HG02623 (cell line): ENCODE measurements at regions not wholly inside any gene's neighbourhood (a gene's known extent, or its start where the extent isn't known, plus 50 kb on each side); places are given as distances from the start of the nearest gene placed in this dataset.

Source experiments
- ATAC-seq: cut with Tn5 transposase; IDR thresholded peaks from one replicate; pipeline ENCODE4 v1.9.1; 2021; ENCODE audit warnings: moderate library complexity; ENCODE audit not compliant: unreplicated experiment

DNA sequence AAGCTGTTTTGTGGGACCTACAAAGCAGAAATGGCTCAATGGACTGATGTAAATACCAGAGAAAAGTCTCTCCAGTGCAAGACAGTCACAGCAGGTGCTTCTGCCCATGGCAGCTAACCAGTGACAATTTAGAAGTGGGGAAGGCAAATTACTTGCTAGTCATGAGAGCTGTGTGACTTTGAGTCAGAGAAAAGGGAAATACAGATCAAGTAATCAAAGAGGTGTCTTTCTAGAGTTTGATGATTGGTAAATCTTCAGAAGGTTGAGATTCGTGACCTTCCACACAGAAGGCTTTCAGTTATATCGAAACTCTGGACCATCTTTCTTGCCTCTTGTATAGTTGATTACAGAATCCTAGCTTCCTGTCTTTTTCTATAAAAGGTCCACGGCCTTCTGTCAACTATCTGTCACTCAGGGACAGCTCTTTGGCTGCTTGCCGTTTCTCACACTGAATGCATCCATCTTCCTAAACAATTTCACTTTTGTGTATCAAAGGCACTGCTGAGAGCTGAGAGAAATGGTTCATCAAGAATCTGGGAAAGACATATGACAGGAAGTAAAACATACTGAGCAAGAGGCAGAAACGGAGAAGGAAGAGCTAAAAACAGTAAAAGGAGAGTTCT lies 993.9 kb upstream of the ACO1 start:
- ATAC-seq: peak; percentile 48

DNA sequence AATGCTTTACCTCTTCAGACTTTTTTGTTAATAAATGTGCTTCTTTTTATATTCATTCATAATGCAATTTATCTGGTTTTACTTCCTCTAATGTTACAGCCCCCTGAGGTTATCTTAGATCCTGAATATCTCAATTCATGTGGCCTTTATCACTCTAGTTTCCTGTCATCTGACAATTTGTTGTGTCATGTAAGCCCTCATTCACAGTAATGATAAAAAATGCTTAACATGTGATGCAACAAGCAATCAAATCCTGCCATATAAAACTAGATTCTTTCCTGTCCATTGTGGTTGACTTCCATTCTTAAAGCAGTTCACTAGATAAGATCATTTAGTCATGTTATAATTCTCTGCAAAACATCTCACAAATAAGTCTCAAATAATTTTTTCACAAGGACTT lies 991.2 kb upstream of the ACO1 start:
- no peak for ATAC-seq

DNA sequence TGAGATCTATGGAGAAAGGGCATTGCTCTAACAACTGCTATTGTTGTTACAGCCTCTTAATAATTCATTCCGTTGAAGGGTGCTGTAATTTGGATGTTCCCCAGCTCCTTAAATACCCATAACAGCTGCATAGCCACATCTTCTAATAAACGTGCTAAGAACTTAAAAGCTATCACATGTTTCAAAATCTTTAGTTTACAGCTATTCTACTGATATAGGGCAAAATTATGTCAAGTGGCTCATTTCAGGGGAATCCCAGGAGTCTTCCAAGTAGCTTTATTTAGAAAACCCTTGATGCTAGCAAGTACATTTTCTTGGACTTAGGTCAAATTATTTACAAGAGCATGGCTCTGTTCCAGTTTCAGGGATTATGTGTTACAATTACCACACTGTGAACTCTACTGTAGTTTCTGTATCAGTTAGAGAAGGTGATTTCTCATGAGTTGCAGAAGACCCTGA lies 990.4 kb upstream of the ACO1 start:
- ATAC-seq: peak; percentile 47

GRCh38 chr9:31412081-31412480 lies 972.4 kb upstream of the ACO1 start:
- no peak for ATAC-seq

DNA sequence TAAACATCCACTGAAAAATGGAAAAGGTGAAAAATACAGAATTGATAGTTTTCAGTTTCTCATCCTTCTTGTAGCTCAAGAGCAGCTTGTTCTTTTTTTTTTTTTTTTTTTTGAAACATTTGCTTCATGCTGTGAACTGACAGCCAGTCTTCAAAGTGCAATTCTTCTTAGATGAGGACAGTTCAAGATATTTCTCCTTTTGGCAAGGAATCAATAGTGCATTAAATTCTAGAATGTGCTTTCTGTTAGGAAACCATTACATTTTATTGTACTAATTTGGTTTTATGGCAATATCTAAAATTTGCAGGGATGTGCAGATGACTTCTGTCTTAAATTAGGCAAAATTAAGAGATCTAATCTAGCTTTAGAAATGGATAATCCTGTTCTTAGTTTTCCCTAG lies 969.3 kb upstream of the ACO1 start:
- no peak for ATAC-seq

GRCh38 chr9:31418419-31418818 lies 966.0 kb upstream of the ACO1 start:
- ATAC-seq: no peak

GRCh38 chr9:31443630-31444457 lies 940.6 kb upstream of the ACO1 start:
- peak; percentile 60 for ATAC-seq

GRCh38 chr9:31445357-31445756 lies 939.1 kb upstream of the ACO1 start:
- ATAC-seq: no peak

DNA sequence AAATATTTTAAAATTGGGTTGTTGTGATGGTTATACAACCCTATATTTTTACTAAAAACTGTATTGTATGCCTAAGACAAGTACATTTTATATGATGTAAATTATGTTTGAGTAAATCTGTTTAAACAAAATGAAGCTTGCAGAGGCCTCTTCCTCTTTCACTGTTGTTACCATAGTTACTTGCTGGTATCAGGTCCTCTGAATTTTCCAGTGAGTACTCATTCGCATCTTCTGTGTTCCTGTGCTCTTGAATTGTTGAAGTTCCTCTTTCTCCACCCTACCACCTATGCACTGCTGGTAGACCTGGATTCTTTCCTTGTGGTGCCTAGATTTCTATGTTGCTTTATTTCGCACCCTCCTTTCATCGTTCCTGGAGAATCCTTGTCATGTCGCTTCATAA lies 938.5 kb upstream of the ACO1 start:
- peak; percentile 77 for ATAC-seq

GRCh38 chr9:31467075-31467474 lies 917.4 kb upstream of the ACO1 start:
- no peak for ATAC-seq

DNA sequence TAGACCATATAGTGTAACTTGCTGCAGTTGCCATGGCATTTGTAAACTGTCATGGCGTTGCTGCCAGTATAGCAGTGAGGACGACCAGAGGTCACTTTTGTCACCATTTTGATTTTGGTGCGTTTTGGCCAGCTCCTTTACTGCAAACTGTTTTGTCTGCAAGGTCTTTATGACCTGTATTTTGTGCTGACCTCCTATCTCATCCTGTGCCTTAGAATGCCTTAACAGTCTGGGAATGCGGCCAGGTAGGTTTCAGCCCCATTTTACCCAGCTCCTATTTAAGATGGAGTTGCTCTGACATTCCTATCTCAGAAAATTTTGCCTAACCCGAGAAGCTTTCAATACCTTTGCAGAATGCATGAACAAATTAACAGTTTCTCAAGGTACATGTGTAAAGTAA lies 914.4 kb upstream of the ACO1 start:
- no peak for ATAC-seq

DNA sequence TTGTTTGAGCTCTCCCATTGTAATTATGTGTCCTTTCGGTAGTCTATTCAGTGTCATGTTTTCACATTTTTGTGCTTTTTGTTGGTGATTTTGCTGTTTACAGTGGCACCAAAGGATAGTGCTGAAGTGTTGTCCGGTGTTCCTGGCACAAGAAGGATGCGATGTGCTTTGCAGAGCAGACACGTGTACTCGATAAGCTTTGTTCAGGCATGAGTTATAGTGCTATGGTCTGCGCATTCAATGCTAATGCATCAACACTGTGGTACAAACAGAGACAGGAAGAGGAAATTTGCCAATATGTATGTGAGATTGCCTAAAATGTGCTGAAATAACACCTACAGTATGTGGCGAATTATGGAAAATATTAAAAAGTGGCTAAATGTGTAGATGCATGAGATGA lies 913.4 kb upstream of the ACO1 start:
- ATAC-seq: no peak

- no peak for ATAC-seq
Observed at GRCh38 chr9:31486630-31487029, 897.8 kb upstream of the ACO1 start.

DNA sequence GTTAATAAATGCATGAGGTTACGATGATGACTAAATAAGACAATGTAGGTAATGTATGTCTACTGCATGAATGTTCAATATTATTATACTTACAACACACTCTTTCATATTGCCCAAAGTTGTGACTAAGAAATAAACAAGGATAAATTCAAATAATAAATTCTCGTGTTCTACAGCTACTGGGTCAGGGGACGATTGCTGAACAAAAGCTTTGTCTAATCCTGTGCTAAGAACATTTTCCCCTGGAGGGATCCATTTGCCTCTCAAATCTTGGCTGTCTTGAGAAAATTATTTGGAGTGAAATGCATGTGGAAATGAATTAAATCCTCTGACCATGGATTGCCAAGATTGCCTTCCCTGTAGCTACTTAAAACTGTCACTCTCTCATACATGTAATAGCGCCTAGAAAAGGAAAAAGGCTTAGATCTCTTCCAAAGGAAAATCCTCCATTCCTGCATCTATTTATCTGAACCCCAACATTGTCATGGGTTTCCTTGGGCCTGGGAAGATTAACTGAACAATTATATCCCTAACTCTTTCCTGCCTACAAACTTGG lies 893.8 kb upstream of the ACO1 start:
- ATAC-seq: no peak

GRCh38 chr9:31492229-31492628 lies 892.2 kb upstream of the ACO1 start:
- ATAC-seq: no peak

- ATAC-seq: peak; percentile 68
Observed at GRCh38 chr9:31500422-31500821, 884.0 kb upstream of the ACO1 start.

GRCh38 chr9:31519011-31519410 lies 865.4 kb upstream of the ACO1 start:
- ATAC-seq: peak; percentile 71

GRCh38 chr9:31519424-31519823 lies 865.0 kb upstream of the ACO1 start:
- ATAC-seq: peak; percentile 8

- no peak for ATAC-seq
Observed at GRCh38 chr9:31519826-31520225, 864.6 kb upstream of the ACO1 start.

- peak; percentile 55 for ATAC-seq
Observed at GRCh38 chr9:31520301-31521085, 864.0 kb upstream of the ACO1 start.

GRCh38 chr9:31535651-31536050 lies 848.8 kb upstream of the ACO1 start:
- no peak for ATAC-seq
